Smooth muscle cell (in vitro differentiated cells): ENCODE measurements at regions not wholly inside any gene's neighbourhood (a gene's known extent, or its start where the extent isn't known, plus 50 kb on each side); places are given as distances from the start of the nearest gene placed in this dataset.

Source experiments
- DNase-seq: peaks from one replicate; lab custom pipeline; 2025; ENCODE audit not compliant: unreplicated experiment; lab: John Stamatoyannopoulos, UW
- H2AFZ ChIP-seq: fragments of 200-600 bp; sonication (generic); 2 replicates; pipeline ENCODE4 v1.6.0; 2016; ENCODE audit warnings: antibody characterized with exemption, low read depth, mild to moderate bottlenecking
- H3F3A ChIP-seq: fragments of 200-600 bp; sonication (generic); 2 replicates; pipeline ENCODE4 v1.6.0; 2017; ENCODE audit warnings: antibody characterized with exemption, low read depth
- H3K27ac ChIP-seq: fragments of 200-600 bp; sonication (generic); 2 replicates; pipeline ENCODE4 v1.5.1; 2016; ENCODE audit warnings: low read depth, mild to moderate bottlenecking
- H3K27me3 ChIP-seq: fragments of 200-600 bp; sonication (generic); 2 replicates; pipeline ENCODE4 v1.6.1; 2016; ENCODE audit warnings: low read depth, mild to moderate bottlenecking
- H3K36me3 ChIP-seq: fragments of 200-600 bp; sonication (generic); 2 replicates; pipeline ENCODE4 v1.5.1; 2016; ENCODE audit warnings: low read depth
- H3K4me1 ChIP-seq: fragments of 200-600 bp; sonication (generic); 2 replicates; pipeline ENCODE4 v1.5.1; 2016; ENCODE audit warnings: low read depth
- H3K4me2 ChIP-seq: fragments of 200-600 bp; sonication (generic); 2 replicates; pipeline ENCODE4 v1.6.0; 2016; ENCODE audit warnings: mild to moderate bottlenecking
- H3K4me3 ChIP-seq: fragments of 200-600 bp; sonication (generic); 2 replicates; pipeline ENCODE4 v1.5.1; 2016; ENCODE audit warnings: mild to moderate bottlenecking
- H3K79me2 ChIP-seq: fragments of 200-600 bp; sonication (generic); 2 replicates; pipeline ENCODE4 v1.6.0; 2016; ENCODE audit warnings: low read depth, mild to moderate bottlenecking
- H3K9ac ChIP-seq: fragments of 200-600 bp; sonication (generic); 2 replicates; pipeline ENCODE4 v1.6.0; 2016; ENCODE audit warnings: low read depth
- H3K9me3 ChIP-seq: fragments of 200-600 bp; sonication (generic); replicated peaks from 2 replicates; pipeline ENCODE4 v1.5.1; 2016; ENCODE audit warnings: low read depth
- H4K20me1 ChIP-seq: fragments of 200-600 bp; sonication (generic); 2 replicates; pipeline ENCODE4 v1.6.0; 2016; ENCODE audit warnings: low read depth
- CTCF ChIP-seq: fragments of 200-600 bp; sonication (generic); IDR thresholded peaks from 2 replicates; pipeline ENCODE4 v1.5.1; 2017; ENCODE audit warnings: borderline replicate concordance, mild to moderate bottlenecking, antibody characterized with exemption; ENCODE audit not compliant: insufficient read depth, poor library complexity, severe bottlenecking
- WGBS: methylation state at CpG from one replicate; pipeline ENCODE4 v1.1.7; 2016; ENCODE audit warnings: low lambda C conversion rate; 5-methylcytosine and 5-hydroxymethylcytosine counted together

- under 1% methylated on average over 59 of the region's 79 CpGs for WGBS
Measured at GRCh38 chr3:48088749-48089466, 72.7 kb upstream of the MAP4 start.

GRCh38 chr3:48088056-48088748 is 72.0 kb upstream of the MAP4 start:
- Histone ChIP-seq H3K4me2 (peak overlapping the region; percentile 85), H3F3A (no peaks in the 10 kb centered on the region), H3K9me3 (no peaks in the 10 kb centered on the region), H3K4me3 (peak overlapping the region; percentile 91), H3K27ac (peak overlapping the region; percentile 95), H3K79me2 (peaks cover 50% of the 10 kb centered on the region), H3K27me3 (no peaks in the 10 kb centered on the region), H2AFZ (no peak overlapping the region), H3K9ac (peak overlapping the region; percentile 98), H3K4me1 (peaks cover 21% of the 10 kb centered on the region), H3K36me3 (no peaks in the 10 kb centered on the region), H4K20me1 (peaks cover 45% of the 10 kb centered on the region)
- peak; percentile 35 for DNase-seq
- no peak for TF ChIP-seq CTCF
- under 1% methylated on average over 32 of the region's 40 CpGs for WGBS

More at GRCh38 chr3:48088749-48089466, 72.7 kb upstream of the MAP4 start:
- Histone ChIP-seq H3K4me2 (peak overlapping the region; percentile 87), H3K9me3 (no peaks in the 10 kb centered on the region), H3K9ac (peak overlapping the region; percentile 98), H3K4me3 (peak overlapping the region; percentile 91), H3F3A (no peaks in the 10 kb centered on the region), H4K20me1 (peaks cover 38% of the 10 kb centered on the region), H3K27me3 (no peaks in the 10 kb centered on the region), H3K36me3 (no peaks in the 10 kb centered on the region), H2AFZ (peak overlapping the region; percentile 71), H3K4me1 (peaks cover 21% of the 10 kb centered on the region), H3K79me2 (peaks cover 43% of the 10 kb centered on the region), H3K27ac (peak overlapping the region; percentile 95)
- no peak for TF ChIP-seq CTCF
- peak; percentile 95 for DNase-seq

GRCh38 chr3:48086705-48087104 is 70.5 kb upstream of the MAP4 start:
- no peak overlapping the region for H2AFZ ChIP-seq
- H3F3A ChIP-seq: no peaks in the 10 kb centered on the region
- peak overlapping the region; percentile 91 for H3K4me3 ChIP-seq
- H3K4me2 ChIP-seq: peak overlapping the region; percentile 85
- H3K9me3 ChIP-seq: no peaks in the 10 kb centered on the region
- peak overlapping the region; percentile 95 for H3K27ac ChIP-seq
- H3K4me1 ChIP-seq: peaks cover 21% of the 10 kb centered on the region
- H4K20me1 ChIP-seq: peaks cover 60% of the 10 kb centered on the region
- H3K79me2 ChIP-seq: peaks cover 65% of the 10 kb centered on the region
- TF ChIP-seq CTCF: no peak
- no peaks in the 10 kb centered on the region for H3K27me3 ChIP-seq
- peak overlapping the region; percentile 98 for H3K9ac ChIP-seq
- H3K36me3 ChIP-seq: no peaks in the 10 kb centered on the region
- no peak for DNase-seq
